ENCODE measurements at regions not wholly inside any gene's neighbourhood (a gene's known extent, or its start where the extent isn't known, plus 50 kb on each side); places are given as distances from the start of the nearest gene placed in this dataset.

DNA sequence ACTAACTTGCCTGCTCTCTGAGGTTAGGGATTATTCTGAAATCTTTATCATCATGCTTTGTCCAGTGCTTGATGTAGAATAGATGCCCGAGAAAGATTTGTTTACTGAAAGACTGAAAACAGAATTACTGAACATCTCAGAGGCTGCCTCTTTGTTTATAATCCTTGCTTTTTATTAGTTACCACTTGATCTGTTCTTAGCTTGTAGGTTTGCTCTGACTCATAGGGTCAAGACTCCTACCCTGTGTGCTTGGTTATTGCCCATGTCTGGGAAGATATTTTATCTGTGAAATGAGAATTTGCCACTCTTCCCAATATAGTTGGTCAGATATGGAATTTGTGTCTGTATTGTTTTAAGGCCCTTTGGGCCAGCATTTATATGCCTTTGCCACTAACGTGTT is 675.3 kb downstream of the DIAPH3 start:
- TF ChIP-seq, protein P1, sequence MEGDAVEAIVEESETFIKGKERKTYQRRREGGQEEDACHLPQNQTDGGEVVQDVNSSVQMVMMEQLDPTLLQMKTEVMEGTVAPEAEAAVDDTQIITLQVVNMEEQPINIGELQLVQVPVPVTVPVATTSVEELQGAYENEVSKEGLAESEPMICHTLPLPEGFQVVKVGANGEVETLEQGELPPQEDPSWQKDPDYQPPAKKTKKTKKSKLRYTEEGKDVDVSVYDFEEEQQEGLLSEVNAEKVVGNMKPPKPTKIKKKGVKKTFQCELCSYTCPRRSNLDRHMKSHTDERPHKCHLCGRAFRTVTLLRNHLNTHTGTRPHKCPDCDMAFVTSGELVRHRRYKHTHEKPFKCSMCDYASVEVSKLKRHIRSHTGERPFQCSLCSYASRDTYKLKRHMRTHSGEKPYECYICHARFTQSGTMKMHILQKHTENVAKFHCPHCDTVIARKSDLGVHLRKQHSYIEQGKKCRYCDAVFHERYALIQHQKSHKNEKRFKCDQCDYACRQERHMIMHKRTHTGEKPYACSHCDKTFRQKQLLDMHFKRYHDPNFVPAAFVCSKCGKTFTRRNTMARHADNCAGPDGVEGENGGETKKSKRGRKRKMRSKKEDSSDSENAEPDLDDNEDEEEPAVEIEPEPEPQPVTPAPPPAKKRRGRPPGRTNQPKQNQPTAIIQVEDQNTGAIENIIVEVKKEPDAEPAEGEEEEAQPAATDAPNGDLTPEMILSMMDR (conservative IDR thresholded peaks at IDR 0.05), result no peak
- TF ChIP-seq EZH2 (IDR thresholded peaks at IDR 0.05; ENCODE audit: low read depth), result no peak
